ENCODE measurements at regions not wholly inside any gene's neighbourhood (a gene's known extent, or its start where the extent isn't known, plus 50 kb on each side); places are given as distances from the start of the nearest gene placed in this dataset.

DNA sequence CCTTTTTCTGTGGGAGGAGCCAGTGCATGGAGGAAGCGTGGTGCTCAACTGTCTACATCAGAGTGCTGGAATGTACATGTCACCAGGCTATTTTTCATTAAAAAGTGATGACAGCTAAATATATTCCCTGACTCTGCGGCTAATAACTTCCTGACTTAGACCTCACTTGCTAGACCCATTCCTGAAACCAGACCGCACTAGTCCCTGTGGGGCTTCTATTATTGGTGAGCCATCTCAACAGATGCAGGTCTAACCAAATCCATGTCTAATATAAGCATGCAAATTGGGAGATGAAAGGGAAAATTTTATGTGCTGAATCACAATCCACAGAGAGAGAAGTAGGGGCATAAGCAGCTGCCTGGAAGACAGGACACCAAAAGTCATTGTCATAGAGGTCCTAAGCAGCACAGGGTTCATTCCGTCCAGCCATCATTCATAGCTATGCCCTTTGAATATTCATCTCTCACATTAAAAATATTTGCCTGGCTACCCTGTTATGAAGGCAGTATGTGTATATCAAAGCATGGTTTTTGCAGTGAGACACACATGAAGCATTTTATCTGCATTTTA lies 110.9 kb upstream of the BLID start:
- no peak overlapping the region for H3K27ac ChIP-seq (ENCODE audit: low read length)
- H3K9ac ChIP-seq (ENCODE audit: low read length): no peak overlapping the region
- H4K20me1 ChIP-seq (ENCODE audit: low read length): no peaks in the 10 kb centered on the region
- H3K27me3 ChIP-seq (ENCODE audit: low read length): peaks cover 69% of the 10 kb centered on the region
- H3K9me3 ChIP-seq (ENCODE audit: low read length): no peaks in the 10 kb centered on the region
- H3K4me1 ChIP-seq (ENCODE audit: insufficient read depth, low read length): 0 out of 2 replicates have a peak, but pooled peaks cover 4% of the 10 kb centered on the region
- no peak overlapping the region for H2AFZ ChIP-seq (ENCODE audit: low read length)
- no TSS peak for BruUV-seq (replicated peaks)
- H3K4me3 ChIP-seq (ENCODE audit: low read length): no peak overlapping the region
- intact Hi-C loops (cut with micrococcal nuclease): no loop called here
- H3K9me2 ChIP-seq (replicated peaks; ENCODE audit: low read length): no peaks in the 10 kb centered on the region
- no peak overlapping the region for H3K4me2 ChIP-seq (ENCODE audit: low read length)
- POLR2A ChIA-PET (ENCODE audit: unreplicated experiment): no interaction called here
- H3F3A ChIP-seq (ENCODE audit: low read length, unreplicated experiment): no peaks in the 10 kb centered on the region
- H3K79me2 ChIP-seq (ENCODE audit: low read length): no peaks in the 10 kb centered on the region
- TF ChIP-seq EZH2 (IDR thresholded peaks at IDR 0.05; ENCODE audit: low read length, unreplicated experiment) (no peak), EZH2phosphoT487 (IDR thresholded peaks at IDR 0.05; ENCODE audit: borderline replicate concordance, low read length) (no peak)
- TF ChIP-seq, protein P1, sequence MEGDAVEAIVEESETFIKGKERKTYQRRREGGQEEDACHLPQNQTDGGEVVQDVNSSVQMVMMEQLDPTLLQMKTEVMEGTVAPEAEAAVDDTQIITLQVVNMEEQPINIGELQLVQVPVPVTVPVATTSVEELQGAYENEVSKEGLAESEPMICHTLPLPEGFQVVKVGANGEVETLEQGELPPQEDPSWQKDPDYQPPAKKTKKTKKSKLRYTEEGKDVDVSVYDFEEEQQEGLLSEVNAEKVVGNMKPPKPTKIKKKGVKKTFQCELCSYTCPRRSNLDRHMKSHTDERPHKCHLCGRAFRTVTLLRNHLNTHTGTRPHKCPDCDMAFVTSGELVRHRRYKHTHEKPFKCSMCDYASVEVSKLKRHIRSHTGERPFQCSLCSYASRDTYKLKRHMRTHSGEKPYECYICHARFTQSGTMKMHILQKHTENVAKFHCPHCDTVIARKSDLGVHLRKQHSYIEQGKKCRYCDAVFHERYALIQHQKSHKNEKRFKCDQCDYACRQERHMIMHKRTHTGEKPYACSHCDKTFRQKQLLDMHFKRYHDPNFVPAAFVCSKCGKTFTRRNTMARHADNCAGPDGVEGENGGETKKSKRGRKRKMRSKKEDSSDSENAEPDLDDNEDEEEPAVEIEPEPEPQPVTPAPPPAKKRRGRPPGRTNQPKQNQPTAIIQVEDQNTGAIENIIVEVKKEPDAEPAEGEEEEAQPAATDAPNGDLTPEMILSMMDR (conservative IDR thresholded peaks at IDR 0.05; ENCODE audit: low read depth, low read length): no peak
- H3K36me3 ChIP-seq (ENCODE audit: low read depth, low read length): no peaks in the 10 kb centered on the region
- DNase-seq: no peak
- no peak for ATAC-seq
- CTCF ChIA-PET: no interaction called here

DNA sequence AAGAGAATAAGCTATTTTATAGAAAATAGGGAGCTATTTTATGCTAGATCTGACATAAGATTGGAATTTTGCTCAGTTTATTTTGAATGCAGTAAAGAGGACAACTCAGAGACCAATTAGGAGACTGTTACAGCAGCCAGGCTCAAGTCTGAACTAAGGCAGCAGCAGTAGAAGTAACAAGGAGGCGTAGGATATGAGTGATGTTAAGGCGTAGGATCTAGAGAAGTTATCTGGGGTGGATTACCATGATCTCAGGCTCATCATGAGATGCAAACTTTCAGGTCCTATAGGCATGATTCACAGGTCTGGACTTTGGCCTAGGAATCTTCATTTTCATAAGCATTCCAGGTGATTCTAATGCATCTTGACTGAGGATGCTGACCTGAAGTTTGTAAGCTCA lies 108.9 kb upstream of the BLID start:
- no peaks in the 10 kb centered on the region for H3F3A ChIP-seq (ENCODE audit: low read length, unreplicated experiment)
- DNase-seq (no peak), ATAC-seq (no peak)
- H2AFZ ChIP-seq (ENCODE audit: low read length): no peak overlapping the region
- no peak overlapping the region for H3K27ac ChIP-seq (ENCODE audit: low read length)
- H3K4me1 ChIP-seq (ENCODE audit: insufficient read depth, low read length): 0 out of 2 replicates have a peak, but pooled peaks cover 4% of the 10 kb centered on the region
- H3K4me3 ChIP-seq (ENCODE audit: low read length): no peak overlapping the region
- H3K9me2 ChIP-seq (replicated peaks; ENCODE audit: low read length): no peaks in the 10 kb centered on the region
- no peaks in the 10 kb centered on the region for H3K79me2 ChIP-seq (ENCODE audit: low read length)
- H3K36me3 ChIP-seq (ENCODE audit: low read depth, low read length): no peaks in the 10 kb centered on the region
- intact Hi-C loops (cut with micrococcal nuclease): no loop called here
- POLR2A ChIA-PET (ENCODE audit: unreplicated experiment): interaction anchor here (0.6 kb wide), 1 partner anchor 39 kb away, joined by 3 read pairs; no protein-coding TSS in a partner anchor
- no peaks in the 10 kb centered on the region for H4K20me1 ChIP-seq (ENCODE audit: low read length)
- no peak overlapping the region for H3K4me2 ChIP-seq (ENCODE audit: low read length)
- no peaks in the 10 kb centered on the region for H3K9me3 ChIP-seq (ENCODE audit: low read length)
- CTCF ChIA-PET: interaction anchor here (0.7 kb wide), 1 partner anchor 329 kb away, joined by 4 read pairs; no protein-coding TSS in a partner anchor
- no TSS peak for BruUV-seq (replicated peaks)
- no peak for TF ChIP-seq EZH2phosphoT487 (IDR thresholded peaks at IDR 0.05; ENCODE audit: borderline replicate concordance, low read length)
- TF ChIP-seq, protein P1 (conservative IDR thresholded peaks at IDR 0.05; ENCODE audit: low read depth, low read length): no peak
- TF ChIP-seq EZH2 (IDR thresholded peaks at IDR 0.05; ENCODE audit: low read length, unreplicated experiment): no peak
- peaks cover 50% of the 10 kb centered on the region for H3K27me3 ChIP-seq (ENCODE audit: low read length)
- no peak overlapping the region for H3K9ac ChIP-seq (ENCODE audit: low read length)

DNA sequence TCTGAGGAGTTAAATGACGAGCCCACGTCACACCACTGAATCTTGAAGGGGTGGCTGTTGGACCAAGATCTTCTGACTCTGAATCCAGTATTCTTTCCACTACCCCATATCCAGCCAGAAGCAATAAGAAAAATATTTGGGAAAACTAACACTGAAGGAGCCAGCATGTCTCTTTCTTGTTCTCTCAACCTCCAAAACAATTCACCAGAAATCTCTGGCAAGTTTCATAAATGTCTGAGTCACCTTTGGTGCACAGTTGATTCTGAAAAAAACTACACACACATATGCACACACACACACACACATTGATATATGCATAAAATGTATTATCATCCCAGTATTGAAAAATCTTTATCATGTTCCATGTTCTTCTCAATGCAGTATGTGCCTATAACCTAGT lies 104.3 kb upstream of the BLID start:
- DNase-seq (no peak), ATAC-seq (no peak)
- no peak overlapping the region for H2AFZ ChIP-seq (ENCODE audit: low read length)
- no peaks in the 10 kb centered on the region for H3K9me3 ChIP-seq (ENCODE audit: low read length)
- H3K4me2 ChIP-seq (ENCODE audit: low read length): no peak overlapping the region
- no peak overlapping the region for H3K4me3 ChIP-seq (ENCODE audit: low read length)
- no peaks in the 10 kb centered on the region for H3K9me2 ChIP-seq (replicated peaks; ENCODE audit: low read length)
- BruUV-seq (replicated peaks): no TSS peak
- H3K36me3 ChIP-seq (ENCODE audit: low read depth, low read length): no peaks in the 10 kb centered on the region
- no peaks in the 10 kb centered on the region for H3F3A ChIP-seq (ENCODE audit: low read length, unreplicated experiment)
- no peak for TF ChIP-seq EZH2 (IDR thresholded peaks at IDR 0.05; ENCODE audit: low read length, unreplicated experiment)
- no peak for TF ChIP-seq EZH2phosphoT487 (IDR thresholded peaks at IDR 0.05; ENCODE audit: borderline replicate concordance, low read length)
- TF ChIP-seq, protein P1 (conservative IDR thresholded peaks at IDR 0.05; ENCODE audit: low read depth, low read length): no peak
- H3K79me2 ChIP-seq (ENCODE audit: low read length): no peaks in the 10 kb centered on the region
- H3K27ac ChIP-seq (ENCODE audit: low read length): no peak overlapping the region
- ChIA-PET POLR2A (ENCODE audit: unreplicated experiment) (no interaction called here), CTCF (no interaction called here)
- H3K27me3 ChIP-seq (ENCODE audit: low read length): peaks cover 5% of the 10 kb centered on the region; the same call in 1 of the 2 replicates
- H4K20me1 ChIP-seq (ENCODE audit: low read length): no peaks in the 10 kb centered on the region
- no peak overlapping the region for H3K9ac ChIP-seq (ENCODE audit: low read length)
- no peaks in the 10 kb centered on the region for H3K4me1 ChIP-seq (ENCODE audit: insufficient read depth, low read length)
- intact Hi-C loops (cut with micrococcal nuclease): no loop called here

Data from PC-3 (cell line).